ENCODE measurements at regions not wholly inside any gene's neighbourhood (a gene's known extent, or its start where the extent isn't known, plus 50 kb on each side); places are given as distances from the start of the nearest gene placed in this dataset.

DNA sequence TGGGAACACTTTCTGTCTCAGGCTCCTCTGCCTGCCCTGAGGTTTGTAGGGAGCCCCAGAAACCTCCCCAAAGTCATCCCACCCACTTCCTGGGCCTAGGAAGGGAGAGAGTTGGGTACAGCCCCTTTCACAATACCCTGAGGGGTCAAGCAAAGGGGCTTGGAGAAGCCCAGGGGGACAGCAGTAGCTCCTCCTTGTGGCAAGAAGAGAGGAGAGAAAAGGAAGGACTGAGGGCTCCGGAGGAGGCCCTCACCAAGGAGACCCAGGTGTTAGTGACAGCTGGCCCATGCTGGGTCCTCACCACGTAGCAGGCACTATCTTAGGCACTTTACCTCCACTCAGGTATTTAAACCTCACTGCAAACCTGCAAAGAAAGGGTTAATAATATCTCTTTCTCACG is 112.8 kb downstream of the IRX5 start:
- peaks cover 0 to 5% (median 0%) of the 10 kb centered on the region in 3 donors for H3K9me3 Mint-ChIP-seq
- no peaks in the 10 kb centered on the region for H3K36me3 Mint-ChIP-seq
- no peaks in the 10 kb centered on the region for H3K4me1 Mint-ChIP-seq
- no peak overlapping the region for H3K27ac Mint-ChIP-seq
- H3K27me3 Mint-ChIP-seq, result peaks cover 2% of the 10 kb centered on the region
- no peak overlapping the region for H3K4me3 Mint-ChIP-seq

DNA sequence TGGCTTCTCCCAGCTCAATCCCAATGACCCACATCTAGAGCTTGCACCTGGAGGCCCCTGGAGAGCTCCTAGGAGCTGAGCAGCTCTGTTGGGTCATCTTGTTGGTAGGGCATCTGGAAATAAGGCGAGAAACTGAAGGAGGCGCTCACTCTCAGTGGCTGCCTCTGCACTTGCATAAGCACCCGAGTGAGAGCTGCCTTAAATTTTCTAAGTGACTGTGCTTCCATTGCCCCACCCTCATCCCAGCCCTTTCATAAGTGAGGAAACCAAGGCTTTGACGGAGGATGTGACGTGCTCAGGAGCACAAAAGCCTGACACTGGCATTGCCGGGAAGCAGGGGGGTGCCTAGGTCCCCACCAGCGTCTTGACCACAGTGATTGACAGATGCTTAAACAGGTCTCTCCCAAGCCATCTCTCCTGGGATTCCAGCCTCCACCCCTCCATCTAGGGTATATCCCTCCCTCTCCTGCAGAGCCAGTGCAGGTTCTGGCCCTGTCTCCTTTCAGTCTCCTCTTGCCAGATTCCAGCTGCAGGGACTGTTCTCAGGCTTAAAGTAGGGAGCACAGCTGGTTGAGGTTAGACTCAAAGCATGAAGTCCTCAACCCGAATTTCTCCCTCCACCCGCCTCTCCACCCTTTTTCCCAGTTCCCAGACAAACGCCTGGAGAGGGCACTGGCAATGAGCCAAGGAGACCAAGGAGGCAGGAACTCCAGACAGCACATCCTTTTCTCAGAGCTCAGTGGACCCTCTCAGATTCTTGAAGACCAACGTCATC is 113.7 kb downstream of the IRX5 start:
- H3K27me3 Mint-ChIP-seq, result peaks cover 2% of the 10 kb centered on the region

GRCh38 chr16:55045329-55045728 is 114.7 kb downstream of the IRX5 start:
- H3K27ac Mint-ChIP-seq, result no peak overlapping the region
- peaks cover 0 to 5% (median 0%) of the 10 kb centered on the region in 3 donors for H3K9me3 Mint-ChIP-seq
- H3K27me3 Mint-ChIP-seq, result peaks cover 2% of the 10 kb centered on the region
- no peaks in the 10 kb centered on the region for H3K36me3 Mint-ChIP-seq
- H3K4me3 Mint-ChIP-seq, result no peak overlapping the region
- no peaks in the 10 kb centered on the region for H3K4me1 Mint-ChIP-seq

More for the DNA sequence above, 113.7 kb downstream of the IRX5 start:
- no peaks in the 10 kb centered on the region for H3K4me1 Mint-ChIP-seq
- H3K36me3 Mint-ChIP-seq, result no peaks in the 10 kb centered on the region
- no peak overlapping the region for H3K4me3 Mint-ChIP-seq
- H3K9me3 Mint-ChIP-seq, result peaks cover 0 to 5% (median 0%) of the 10 kb centered on the region in 3 donors
- H3K27ac Mint-ChIP-seq, result no peak overlapping the region

GRCh38 chr16:55045756-55046460 is 115.2 kb downstream of the IRX5 start:
- H3K27ac Mint-ChIP-seq, result no peak overlapping the region
- H3K27me3 Mint-ChIP-seq, result peaks cover 2% of the 10 kb centered on the region
- H3K36me3 Mint-ChIP-seq, result no peaks in the 10 kb centered on the region
- H3K4me1 Mint-ChIP-seq, result no peaks in the 10 kb centered on the region
- peaks cover 0 to 5% (median 0%) of the 10 kb centered on the region in 3 donors for H3K9me3 Mint-ChIP-seq
- H3K4me3 Mint-ChIP-seq, result no peak overlapping the region

GRCh38 chr16:55046513-55046912 is 115.8 kb downstream of the IRX5 start:
- no peak overlapping the region for H3K4me3 Mint-ChIP-seq
- H3K4me1 Mint-ChIP-seq, result no peaks in the 10 kb centered on the region
- H3K27me3 Mint-ChIP-seq, result peaks cover 4% of the 10 kb centered on the region
- H3K9me3 Mint-ChIP-seq, result peaks cover 0 to 5% (median 0%) of the 10 kb centered on the region in 3 donors
- H3K36me3 Mint-ChIP-seq, result no peaks in the 10 kb centered on the region
- H3K27ac Mint-ChIP-seq, result no peak overlapping the region

DNA sequence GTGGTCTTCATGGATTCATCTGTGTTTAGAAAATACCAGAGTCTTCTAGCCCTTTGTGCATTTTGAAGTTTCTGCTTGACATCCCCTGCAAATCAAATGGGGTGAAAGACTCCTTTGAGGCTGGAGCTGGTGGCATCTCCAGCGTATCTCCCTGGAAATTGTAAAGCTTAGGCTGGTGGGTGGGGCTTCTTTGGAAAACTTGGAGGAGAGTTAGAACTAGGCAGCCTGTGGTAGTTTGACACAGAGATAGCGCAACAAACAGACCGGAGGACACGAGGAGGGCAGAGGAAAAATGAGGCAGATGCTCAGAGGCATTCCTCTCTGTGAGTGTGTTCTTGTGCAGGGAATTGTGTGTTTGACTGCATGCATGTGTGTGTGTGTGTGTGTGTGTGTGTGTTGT is 116.3 kb downstream of the IRX5 start:
- Mint-ChIP-seq H3K27me3 (peaks cover 2% of the 10 kb centered on the region), H3K27ac (no peak overlapping the region)

DNA sequence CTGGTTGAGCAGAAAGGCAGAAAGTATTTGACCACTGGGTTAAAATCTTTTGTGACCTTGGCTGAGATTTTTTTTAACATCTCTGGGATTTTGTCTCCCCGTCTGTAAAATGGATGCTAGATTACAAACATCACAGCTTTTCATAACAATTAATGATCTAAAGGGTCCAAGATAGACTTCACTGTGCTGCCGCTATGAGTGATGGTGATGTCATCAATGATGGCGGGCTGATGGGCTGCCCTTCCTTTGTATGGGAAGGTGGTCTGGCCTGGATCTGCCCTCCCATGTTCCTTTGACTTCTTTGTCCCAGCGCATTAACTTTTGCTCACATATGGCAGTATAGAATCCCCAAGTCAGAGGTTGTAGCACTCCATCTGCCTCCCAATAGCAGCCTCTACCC is 116.7 kb downstream of the IRX5 start:
- Mint-ChIP-seq H3K4me1 (no peaks in the 10 kb centered on the region), H3K27me3 (peaks cover 2% of the 10 kb centered on the region), H3K27ac (no peak overlapping the region), H3K4me3 (no peak overlapping the region), H3K9me3 (peaks cover 0 to 8% (median 0%) of the 10 kb centered on the region in 3 donors), H3K36me3 (no peaks in the 10 kb centered on the region)

More for the DNA sequence above, 116.3 kb downstream of the IRX5 start:
- Mint-ChIP-seq H3K4me3 (no peak overlapping the region), H3K4me1 (no peaks in the 10 kb centered on the region), H3K36me3 (no peaks in the 10 kb centered on the region), H3K9me3 (peaks cover 0 to 7% (median 0%) of the 10 kb centered on the region in 3 donors)

DNA sequence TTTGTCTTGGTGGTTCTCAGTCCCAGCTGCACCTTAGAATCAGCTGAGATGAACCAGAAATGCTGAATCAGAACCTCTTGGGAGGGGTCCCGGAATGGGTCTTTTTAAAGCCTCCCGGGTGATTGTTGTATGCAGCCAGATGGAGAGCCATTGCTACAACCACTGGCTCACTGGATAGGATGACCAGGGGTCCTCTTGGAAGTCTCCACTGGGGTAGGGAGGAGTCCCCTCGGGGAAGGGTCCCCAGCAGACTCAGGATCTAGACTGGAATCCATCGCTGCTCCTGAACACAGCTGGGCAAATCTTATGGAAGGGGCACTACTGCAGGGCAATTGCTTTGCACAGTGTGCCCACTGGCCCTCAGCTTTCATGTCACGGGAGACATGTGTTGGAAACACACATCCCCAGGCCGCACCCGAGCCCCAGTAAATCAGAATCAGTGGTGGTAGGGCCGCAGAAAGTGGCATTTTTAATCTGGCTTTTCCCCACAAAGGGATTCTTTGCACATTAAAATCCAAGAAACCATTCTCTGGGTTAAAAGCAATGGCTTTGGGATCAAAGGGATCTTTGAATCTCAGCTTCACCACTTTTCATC is 117.3 kb downstream of the IRX5 start:
- H3K4me3 Mint-ChIP-seq, result no peak overlapping the region
- H3K27me3 Mint-ChIP-seq, result peaks cover 2% of the 10 kb centered on the region
- H3K27ac Mint-ChIP-seq, result no peak overlapping the region
- H3K4me1 Mint-ChIP-seq, result no peaks in the 10 kb centered on the region
- H3K9me3 Mint-ChIP-seq, result peaks cover 0 to 8% (median 0%) of the 10 kb centered on the region in 3 donors
- no peaks in the 10 kb centered on the region for H3K36me3 Mint-ChIP-seq

DNA sequence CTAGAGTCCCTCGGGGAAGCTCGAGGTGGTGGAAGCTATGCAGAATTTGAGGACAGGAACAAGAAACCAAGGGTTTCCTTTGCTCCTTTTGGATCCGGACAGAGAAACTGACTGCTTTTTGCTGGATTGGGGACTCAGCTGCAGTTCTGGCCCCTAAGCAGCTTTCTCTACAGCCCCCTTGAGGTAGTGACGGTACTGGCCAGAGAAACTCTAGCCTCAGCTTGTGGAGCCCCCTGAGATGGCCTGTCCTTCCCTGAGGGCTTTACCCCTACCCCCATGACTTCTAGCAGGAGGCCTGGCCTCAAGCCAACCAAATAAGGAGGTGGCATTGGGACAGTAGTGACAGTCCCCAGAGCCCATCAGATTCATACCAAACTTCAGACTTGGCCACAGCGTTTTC is 118.1 kb downstream of the IRX5 start:
- no peak overlapping the region for H3K4me3 Mint-ChIP-seq
- H3K27ac Mint-ChIP-seq, result no peak overlapping the region
- peaks cover 0 to 8% (median 0%) of the 10 kb centered on the region in 3 donors for H3K9me3 Mint-ChIP-seq
- no peaks in the 10 kb centered on the region for H3K4me1 Mint-ChIP-seq
- H3K27me3 Mint-ChIP-seq, result peaks cover 2% of the 10 kb centered on the region
- H3K36me3 Mint-ChIP-seq, result no peaks in the 10 kb centered on the region

- Mint-ChIP-seq H3K4me3 (no peak overlapping the region), H3K27ac (peak overlapping the region in 1 of 3 donors; percentile 36), H3K9me3 (peaks cover 2 to 6% (median 5%) of the 10 kb centered on the region in 3 donors), H3K36me3 (no peaks in the 10 kb centered on the region), H3K27me3 (peaks cover 15% of the 10 kb centered on the region), H3K4me1 (peaks cover 0 to 5% (median 0%) of the 10 kb centered on the region in 3 donors)
These were observed 121.1 kb downstream of the IRX5 start for GRCh38 chr16:55051571-55052347.

GRCh38 chr16:55052348-55052734 is 121.7 kb downstream of the IRX5 start:
- Mint-ChIP-seq H3K36me3 (no peaks in the 10 kb centered on the region), H3K27me3 (peaks cover 20% of the 10 kb centered on the region), H3K4me3 (no peak overlapping the region), H3K27ac (no peak overlapping the region), H3K4me1 (peaks cover 0 to 8% (median 0%) of the 10 kb centered on the region in 3 donors), H3K9me3 (peaks cover 2 to 6% (median 5%) of the 10 kb centered on the region in 3 donors)

- H3K27me3 Mint-ChIP-seq, result peaks cover 22% of the 10 kb centered on the region
- H3K4me1 Mint-ChIP-seq, result peaks cover 0 to 8% (median 0%) of the 10 kb centered on the region in 3 donors
- peaks cover 2 to 6% (median 5%) of the 10 kb centered on the region in 3 donors for H3K9me3 Mint-ChIP-seq
- no peaks in the 10 kb centered on the region for H3K36me3 Mint-ChIP-seq
- no peak overlapping the region for H3K27ac Mint-ChIP-seq
- no peak overlapping the region for H3K4me3 Mint-ChIP-seq
These were observed 122.2 kb downstream of the IRX5 start for GRCh38 chr16:55052741-55053415.

- H3K27me3 Mint-ChIP-seq, result peaks cover 35% of the 10 kb centered on the region
- peaks cover 2 to 6% (median 5%) of the 10 kb centered on the region in 3 donors for H3K9me3 Mint-ChIP-seq
- no peak overlapping the region for H3K27ac Mint-ChIP-seq
- H3K4me1 Mint-ChIP-seq, result peaks cover 0 to 8% (median 0%) of the 10 kb centered on the region in 3 donors
- no peak overlapping the region for H3K4me3 Mint-ChIP-seq
- H3K36me3 Mint-ChIP-seq, result no peaks in the 10 kb centered on the region
These were observed 124.6 kb downstream of the IRX5 start for GRCh38 chr16:55055262-55055661.
